GM19023 (cell line): ENCODE measurements at regions not wholly inside any gene's neighbourhood (a gene's known extent, or its start where the extent isn't known, plus 50 kb on each side); places are given as distances from the start of the nearest gene placed in this dataset.
"Not testable (repeated sequence)": the region's sequence is repeated elsewhere in the genome, so short reads cannot be mapped to it uniquely, and the experiment has no call there.

ENCODE experiments used
- ATAC-seq: cut with Tn5 transposase; IDR thresholded peaks from one replicate; pipeline ENCODE4 v1.9.1; 2021; ENCODE audit warnings: mild to moderate bottlenecking, moderate library complexity; ENCODE audit not compliant: unreplicated experiment

GRCh38 chr21:28324690-28325089, 668.0 kb downstream of the LTN1 start:
- ATAC-seq: no peak

- ATAC-seq: no peak
Observed at GRCh38 chr21:28317177-28317950, 675.3 kb downstream of the LTN1 start.

GRCh38 chr21:28311411-28312190, 681.1 kb downstream of the LTN1 start:
- ATAC-seq: no peak

- ATAC-seq: no peak
Observed at GRCh38 chr21:28310711-28311110, 682.0 kb downstream of the LTN1 start.

GRCh38 chr21:28310171-28310685, 682.4 kb downstream of the LTN1 start:
- ATAC-seq: no peak

- no peak for ATAC-seq
Observed at GRCh38 chr21:28309596-28309995, 683.1 kb downstream of the LTN1 start.

GRCh38 chr21:28308516-28308915, 684.2 kb downstream of the LTN1 start:
- ATAC-seq: no peak

GRCh38 chr21:28299946-28300345, 692.7 kb downstream of the LTN1 start:
- no peak for ATAC-seq

GRCh38 chr21:28298251-28298672, 694.4 kb downstream of the LTN1 start:
- ATAC-seq: no peak

- no peak for ATAC-seq
Observed at GRCh38 chr21:28294051-28294450, 698.6 kb downstream of the LTN1 start.

GRCh38 chr21:28283641-28284490, 708.8 kb downstream of the LTN1 start:
- ATAC-seq: no peak

GRCh38 chr21:28282833-28283232, 709.8 kb downstream of the LTN1 start:
- ATAC-seq: no peak

GRCh38 chr21:28281357-28281756, 711.3 kb downstream of the LTN1 start:
- ATAC-seq: not testable (repeated sequence)

GRCh38 chr21:28280611-28281010, 712.1 kb downstream of the LTN1 start:
- ATAC-seq: no peak

GRCh38 chr21:28277324-28277723, 715.4 kb downstream of the LTN1 start:
- no peak for ATAC-seq

GRCh38 chr21:28272272-28272992, 720.2 kb downstream of the LTN1 start:
- ATAC-seq: no peak

- no peak for ATAC-seq
Observed at GRCh38 chr21:28269173-28269572, 723.5 kb downstream of the LTN1 start.

GRCh38 chr21:28268685-28269084, 724.0 kb downstream of the LTN1 start:
- ATAC-seq: no peak

GRCh38 chr21:28267449-28267848, 725.2 kb downstream of the LTN1 start:
- ATAC-seq: no peak

- no peak for ATAC-seq
Observed at GRCh38 chr21:28266061-28266460, 726.6 kb downstream of the LTN1 start.
